ENCODE measurements at regions not wholly inside any gene's neighbourhood (a gene's known extent, or its start where the extent isn't known, plus 50 kb on each side); places are given as distances from the start of the nearest gene placed in this dataset.

- DNase-seq (ENCODE audit: insufficient read length), result no peak
- TF ChIP-seq TAF1 (IDR thresholded peaks at IDR 0.05; ENCODE audit: borderline replicate concordance, low read depth, low read length) (no peak), POLR2AphosphoS5 (IDR thresholded peaks at IDR 0.05; ENCODE audit: low read depth, low read length) (no peak), POLR2A (IDR thresholded peaks at IDR 0.05; ENCODE audit: low read depth, low read length) (no peak)
- FAIRE-seq, result no peak
Observed at GRCh38 chr10:36366843-36367242, 724.7 kb upstream of the FZD8 start.

- no peak for TF ChIP-seq POLR2AphosphoS5 (IDR thresholded peaks at IDR 0.05; ENCODE audit: low read depth, low read length)
- no peak for TF ChIP-seq TAF1 (IDR thresholded peaks at IDR 0.05; ENCODE audit: borderline replicate concordance, low read depth, low read length)
- TF ChIP-seq POLR2A (IDR thresholded peaks at IDR 0.05; ENCODE audit: low read depth, low read length), result no peak
- FAIRE-seq (no peak), DNase-seq (ENCODE audit: insufficient read length) (no peak)
Observed at GRCh38 chr10:36366065-36366464, 724.0 kb upstream of the FZD8 start.

GRCh38 chr10:36362257-36362656, 720.2 kb upstream of the FZD8 start:
- TF ChIP-seq POLR2AphosphoS5 (IDR thresholded peaks at IDR 0.05; ENCODE audit: low read depth, low read length) (no peak), TAF1 (IDR thresholded peaks at IDR 0.05; ENCODE audit: borderline replicate concordance, low read depth, low read length) (no peak), POLR2A (IDR thresholded peaks at IDR 0.05; ENCODE audit: low read depth, low read length) (no peak)
- DNase-seq (ENCODE audit: insufficient read length), result no peak
- no peak for FAIRE-seq

- DNase-seq (ENCODE audit: insufficient read length) (no peak), FAIRE-seq (no peak)
- TF ChIP-seq TAF1 (IDR thresholded peaks at IDR 0.05; ENCODE audit: borderline replicate concordance, low read depth, low read length) (no peak), POLR2AphosphoS5 (IDR thresholded peaks at IDR 0.05; ENCODE audit: low read depth, low read length) (no peak), POLR2A (IDR thresholded peaks at IDR 0.05; ENCODE audit: low read depth, low read length) (no peak)
Observed at GRCh38 chr10:36358736-36359135, 716.6 kb upstream of the FZD8 start.

DNA sequence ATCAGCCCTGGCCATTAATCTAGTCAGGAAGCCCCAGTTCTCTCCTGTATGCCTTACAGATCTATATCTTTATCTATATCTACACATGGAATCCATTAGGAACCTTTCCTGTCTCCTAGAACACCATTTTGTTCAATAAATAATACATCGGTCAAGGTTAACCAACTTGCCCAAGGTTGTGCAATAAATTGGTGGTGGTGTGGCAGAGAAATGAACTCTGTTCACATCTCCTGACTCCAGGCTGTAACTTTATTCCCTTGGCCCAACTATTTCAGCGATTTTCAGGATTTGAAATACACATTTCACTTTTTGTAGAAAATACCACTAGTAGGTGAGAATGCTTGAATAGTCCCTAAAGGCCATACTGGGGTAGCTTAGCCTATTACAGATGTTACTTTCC, 712.5 kb upstream of the FZD8 start:
- DNase-seq (ENCODE audit: insufficient read length) (no peak), FAIRE-seq (no peak)
- no peak for TF ChIP-seq POLR2A (IDR thresholded peaks at IDR 0.05; ENCODE audit: low read depth, low read length)

GRCh38 chr10:36351159-36351558, 709.1 kb upstream of the FZD8 start:
- DNase-seq (ENCODE audit: insufficient read length) (no peak), FAIRE-seq (no peak)
- TF ChIP-seq POLR2A (IDR thresholded peaks at IDR 0.05; ENCODE audit: low read depth, low read length) (no peak), POLR2AphosphoS5 (IDR thresholded peaks at IDR 0.05; ENCODE audit: low read depth, low read length) (no peak), TAF1 (IDR thresholded peaks at IDR 0.05; ENCODE audit: borderline replicate concordance, low read depth, low read length) (no peak)

- TF ChIP-seq TAF1 (IDR thresholded peaks at IDR 0.05; ENCODE audit: borderline replicate concordance, low read depth, low read length) (no peak), POLR2AphosphoS5 (IDR thresholded peaks at IDR 0.05; ENCODE audit: low read depth, low read length) (no peak), POLR2A (IDR thresholded peaks at IDR 0.05; ENCODE audit: low read depth, low read length) (no peak)
- DNase-seq (ENCODE audit: insufficient read length) (no peak), FAIRE-seq (no peak)
Observed at GRCh38 chr10:36349445-36350078, 707.5 kb upstream of the FZD8 start.

DNA sequence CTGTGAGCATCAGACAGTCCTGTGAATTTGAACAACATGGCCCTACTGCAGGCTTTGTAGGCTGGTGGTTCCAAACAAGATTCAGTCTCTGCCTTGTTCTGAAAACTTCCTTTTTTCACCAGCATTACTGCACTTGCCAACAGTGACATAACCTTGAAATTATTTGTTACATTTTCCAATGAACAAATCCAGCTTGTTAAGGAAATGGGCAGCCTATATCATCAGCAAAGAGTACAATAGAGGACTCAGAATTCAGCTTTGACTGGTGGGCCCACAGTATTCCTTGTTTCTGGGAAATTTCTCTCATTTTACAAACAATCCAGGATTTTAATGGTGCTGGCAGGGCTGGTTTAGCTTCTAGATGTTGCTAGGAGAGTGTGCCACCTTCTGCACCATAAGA, 703.7 kb upstream of the FZD8 start:
- TF ChIP-seq TAF1 (IDR thresholded peaks at IDR 0.05; ENCODE audit: borderline replicate concordance, low read depth, low read length) (no peak), POLR2A (IDR thresholded peaks at IDR 0.05; ENCODE audit: low read depth, low read length) (no peak), POLR2AphosphoS5 (IDR thresholded peaks at IDR 0.05; ENCODE audit: low read depth, low read length) (no peak)
- DNase-seq (ENCODE audit: insufficient read length) (no peak), FAIRE-seq (no peak)

DNA sequence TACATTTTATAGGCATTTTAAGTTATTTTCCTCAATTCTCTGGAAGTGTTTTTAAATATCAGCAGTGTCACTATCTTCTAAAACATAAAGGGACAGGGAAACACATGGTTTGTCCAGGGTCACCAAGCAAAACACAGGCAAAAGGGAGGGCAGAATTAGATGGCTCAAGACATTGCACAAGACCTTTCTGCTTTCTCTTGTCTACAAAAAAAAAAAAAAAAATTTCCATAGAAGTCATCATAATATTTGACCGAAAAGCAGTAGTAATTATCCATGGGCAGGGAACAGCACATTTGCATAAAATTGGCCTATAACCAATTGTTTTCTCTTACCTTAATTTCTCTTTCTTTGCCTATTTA, 703.1 kb upstream of the FZD8 start:
- TF ChIP-seq POLR2A (IDR thresholded peaks at IDR 0.05; ENCODE audit: low read depth, low read length), result no peak
- no peak for TF ChIP-seq TAF1 (IDR thresholded peaks at IDR 0.05; ENCODE audit: borderline replicate concordance, low read depth, low read length)
- TF ChIP-seq POLR2AphosphoS5 (IDR thresholded peaks at IDR 0.05; ENCODE audit: low read depth, low read length), result no peak
- FAIRE-seq (no peak), DNase-seq (ENCODE audit: insufficient read length) (no peak)

DNA sequence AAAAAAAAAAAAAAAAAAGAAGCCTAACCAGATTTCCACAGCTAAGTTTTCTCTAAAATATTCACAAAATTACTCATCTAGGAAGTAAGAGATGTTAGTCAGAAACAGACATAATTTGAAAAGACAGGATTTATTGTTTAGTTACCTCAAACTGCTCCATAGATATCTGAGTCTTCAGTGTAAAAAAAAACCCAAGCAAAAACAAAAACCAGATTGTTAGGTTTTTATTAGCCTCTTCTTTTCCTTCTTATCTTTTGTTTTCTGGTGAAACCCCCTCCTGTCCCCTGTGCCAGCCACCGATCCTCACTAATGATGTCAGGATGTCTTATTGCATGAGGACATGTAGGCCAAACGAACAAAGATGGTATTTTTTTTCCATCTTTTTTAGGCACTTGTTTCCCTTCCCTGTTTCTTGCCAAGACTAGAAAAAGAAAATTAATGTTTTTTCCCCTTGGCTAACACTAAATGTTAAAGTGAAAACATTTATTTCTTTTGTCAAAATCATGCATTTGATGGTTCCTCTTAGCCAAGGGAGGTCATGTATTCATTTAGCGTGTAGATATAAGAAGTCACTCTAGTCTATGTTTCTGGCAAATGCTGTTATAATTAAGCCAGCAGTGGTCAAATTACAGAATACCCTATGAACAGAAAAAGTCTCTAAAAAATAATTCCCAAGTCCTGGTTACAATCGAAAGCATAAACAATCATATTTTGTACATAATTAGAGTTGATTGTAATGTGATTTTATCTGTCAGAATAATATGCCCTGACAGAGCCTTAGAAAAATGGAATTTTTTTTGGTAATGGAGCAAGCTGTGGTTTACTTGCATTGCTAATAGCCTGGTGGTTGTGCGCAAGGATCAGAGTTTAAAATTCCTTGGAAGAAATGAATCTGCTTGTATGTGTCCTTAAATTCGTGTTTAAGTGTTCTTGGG, 702.4 kb upstream of the FZD8 start:
- TF ChIP-seq POLR2A (IDR thresholded peaks at IDR 0.05; ENCODE audit: low read depth, low read length), result no peak
- TF ChIP-seq TAF1 (IDR thresholded peaks at IDR 0.05; ENCODE audit: borderline replicate concordance, low read depth, low read length), result no peak
- no peak for TF ChIP-seq POLR2AphosphoS5 (IDR thresholded peaks at IDR 0.05; ENCODE audit: low read depth, low read length)
- DNase-seq (ENCODE audit: insufficient read length), result no peak
- FAIRE-seq, result no peak

DNA sequence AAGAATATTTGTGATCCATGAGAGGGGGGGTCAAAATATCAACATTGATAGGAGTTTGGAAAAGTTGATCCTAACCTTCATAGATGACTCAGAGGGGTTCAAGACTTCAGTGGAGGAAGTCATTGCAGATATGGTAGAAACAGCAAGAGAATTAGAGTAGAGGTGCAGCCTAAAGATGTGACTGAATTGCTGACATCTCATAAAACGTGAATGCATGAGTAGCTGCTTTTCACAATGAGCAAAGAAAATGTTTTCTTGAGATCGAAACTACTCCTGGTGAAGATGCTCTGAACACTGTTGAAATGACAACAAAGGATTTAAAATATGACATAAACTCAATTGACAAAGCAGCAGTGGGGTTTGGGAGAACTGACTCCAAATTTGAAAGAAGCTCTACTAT, 700.7 kb upstream of the FZD8 start:
- TF ChIP-seq POLR2AphosphoS5 (IDR thresholded peaks at IDR 0.05; ENCODE audit: low read depth, low read length), result no peak
- TF ChIP-seq TAF1 (IDR thresholded peaks at IDR 0.05; ENCODE audit: borderline replicate concordance, low read depth, low read length), result no peak
- TF ChIP-seq POLR2A (IDR thresholded peaks at IDR 0.05; ENCODE audit: low read depth, low read length), result no peak
- FAIRE-seq, result no peak

DNA sequence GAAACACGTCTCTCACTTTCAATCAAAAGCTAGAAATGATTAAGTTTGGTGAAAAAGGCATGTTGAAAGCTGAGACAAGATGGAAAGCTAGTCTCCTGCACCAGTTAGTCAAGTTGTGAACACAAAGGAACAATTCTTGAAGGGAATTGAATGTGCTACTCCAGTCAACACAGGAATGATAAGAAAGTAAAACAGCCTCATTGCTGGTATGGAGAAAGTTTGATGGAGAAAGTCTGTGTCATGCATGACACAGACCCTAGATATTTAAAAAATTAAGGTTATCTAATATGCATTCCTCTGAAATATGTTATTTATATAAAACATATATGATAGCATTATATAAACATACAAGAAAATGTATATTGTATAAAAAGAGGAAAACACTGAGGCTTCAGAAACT, 699.4 kb upstream of the FZD8 start:
- TF ChIP-seq POLR2A (IDR thresholded peaks at IDR 0.05; ENCODE audit: low read depth, low read length) (no peak), POLR2AphosphoS5 (IDR thresholded peaks at IDR 0.05; ENCODE audit: low read depth, low read length) (no peak), TAF1 (IDR thresholded peaks at IDR 0.05; ENCODE audit: borderline replicate concordance, low read depth, low read length) (no peak)
- FAIRE-seq, result no peak
- no peak for DNase-seq (ENCODE audit: insufficient read length)

More for the DNA sequence above, 700.7 kb upstream of the FZD8 start:
- DNase-seq (ENCODE audit: insufficient read length), result no peak

All from GM12892 (cell line).